ENCODE measurements at regions not wholly inside any gene's neighbourhood (a gene's known extent, or its start where the extent isn't known, plus 50 kb on each side); places are given as distances from the start of the nearest gene placed in this dataset.
"Not testable (repeated sequence)": the region's sequence is repeated elsewhere in the genome, so short reads cannot be mapped to it uniquely, and the experiment has no call there.

GRCh38 chr6:140785926-140786325 is 1346.8 kb upstream of the GJE1 start:
- Histone ChIP-seq H3K4me1 (ENCODE audit: insufficient read depth) (no peaks in the 10 kb centered on the region), H3K79me2 (no peaks in the 10 kb centered on the region), H3K4me3 (no peak overlapping the region), H3K4me2 (no peak overlapping the region), H3K9me3 (ENCODE audit: low read depth) (no peaks in the 10 kb centered on the region), H3K36me3 (replicated peaks; ENCODE audit: insufficient read depth, low read depth) (no peaks in the 10 kb centered on the region), H3K27ac (no peak overlapping the region), H3K9me2 (replicated peaks; ENCODE audit: insufficient read depth) (no peaks in the 10 kb centered on the region), H2AFZ (no peak overlapping the region), H3K27me3 (no peaks in the 10 kb centered on the region), H4K20me1 (ENCODE audit: insufficient read depth, poor library complexity, severe bottlenecking) (no peaks in the 10 kb centered on the region)
- TF ChIP-seq CTCF (IDR thresholded peaks at IDR 0.05; ENCODE audit: poor library complexity): no peak
- TF ChIP-seq EZH2phosphoT487 (IDR thresholded peaks at IDR 0.05; ENCODE audit: low read depth, severe bottlenecking, unreplicated experiment): no peak
- no peak for TF ChIP-seq EZH2 (IDR thresholded peaks at IDR 0.05; ENCODE audit: borderline replicate concordance)
- WGBS (ENCODE audit: low lambda C conversion rate, missing lambda C conversion rate): 95% methylated on average over 1 of the region's 1 CpG
- no peak for DNase-seq (ENCODE audit: low spot score)

GRCh38 chr6:140784573-140784972 is 1348.2 kb upstream of the GJE1 start:
- Histone ChIP-seq H3K9me3 (ENCODE audit: low read depth) (no peaks in the 10 kb centered on the region), H3K4me2 (no peak overlapping the region), H3K4me1 (ENCODE audit: insufficient read depth) (no peaks in the 10 kb centered on the region), H3K79me2 (no peaks in the 10 kb centered on the region), H3K27me3 (no peaks in the 10 kb centered on the region), H4K20me1 (ENCODE audit: insufficient read depth, poor library complexity, severe bottlenecking) (no peaks in the 10 kb centered on the region), H2AFZ (no peak overlapping the region), H3K36me3 (replicated peaks; ENCODE audit: insufficient read depth, low read depth) (no peaks in the 10 kb centered on the region), H3K4me3 (no peak overlapping the region), H3K9me2 (replicated peaks; ENCODE audit: insufficient read depth) (no peaks in the 10 kb centered on the region), H3K27ac (no peak overlapping the region)
- DNase-seq (ENCODE audit: low spot score): no peak
- TF ChIP-seq EZH2 (IDR thresholded peaks at IDR 0.05; ENCODE audit: borderline replicate concordance) (no peak), EZH2phosphoT487 (IDR thresholded peaks at IDR 0.05; ENCODE audit: low read depth, severe bottlenecking, unreplicated experiment) (no peak), CTCF (IDR thresholded peaks at IDR 0.05; ENCODE audit: poor library complexity) (no peak)
- 84% methylated on average over 2 of the region's 2 CpGs for WGBS (ENCODE audit: low lambda C conversion rate, missing lambda C conversion rate)

- not testable (repeated sequence) for H3K9me3 ChIP-seq (ENCODE audit: low read depth); H3K27me3 ChIP-seq; H2AFZ ChIP-seq; DNase-seq (ENCODE audit: low spot score); H3K4me2 ChIP-seq; H3K4me3 ChIP-seq; H3K36me3 ChIP-seq (replicated peaks; ENCODE audit: insufficient read depth, low read depth); H3K79me2 ChIP-seq; H3K27ac ChIP-seq; H4K20me1 ChIP-seq (ENCODE audit: insufficient read depth, poor library complexity, severe bottlenecking); H3K9me2 ChIP-seq (replicated peaks; ENCODE audit: insufficient read depth); H3K4me1 ChIP-seq (ENCODE audit: insufficient read depth)
- WGBS (ENCODE audit: low lambda C conversion rate, missing lambda C conversion rate): 93% methylated on average over 2 of the region's 2 CpGs
These were observed 1349.2 kb upstream of the GJE1 start for GRCh38 chr6:140783504-140783903.

- Histone ChIP-seq H3K9me2 (replicated peaks; ENCODE audit: insufficient read depth) (no peaks in the 10 kb centered on the region), H3K79me2 (no peaks in the 10 kb centered on the region), H2AFZ (no peak overlapping the region), H3K27me3 (no peaks in the 10 kb centered on the region), H3K4me2 (no peak overlapping the region), H3K4me3 (no peak overlapping the region), H3K36me3 (replicated peaks; ENCODE audit: insufficient read depth, low read depth) (no peaks in the 10 kb centered on the region), H3K27ac (no peak overlapping the region), H3K9me3 (ENCODE audit: low read depth) (no peaks in the 10 kb centered on the region), H4K20me1 (ENCODE audit: insufficient read depth, poor library complexity, severe bottlenecking) (no peaks in the 10 kb centered on the region), H3K4me1 (ENCODE audit: insufficient read depth) (no peaks in the 10 kb centered on the region)
- DNase-seq (ENCODE audit: low spot score): no peak
- TF ChIP-seq EZH2 (IDR thresholded peaks at IDR 0.05; ENCODE audit: borderline replicate concordance) (no peak), CTCF (IDR thresholded peaks at IDR 0.05; ENCODE audit: poor library complexity) (no peak), EZH2phosphoT487 (IDR thresholded peaks at IDR 0.05; ENCODE audit: low read depth, severe bottlenecking, unreplicated experiment) (no peak)
- 71% methylated on average over 1 of the region's 1 CpG for WGBS (ENCODE audit: low lambda C conversion rate, missing lambda C conversion rate)
These were observed 1349.8 kb upstream of the GJE1 start for GRCh38 chr6:140782941-140783340.

Measured in hepatocyte (in vitro differentiated cells).